ENCODE measurements at regions not wholly inside any gene's neighbourhood (a gene's known extent, or its start where the extent isn't known, plus 50 kb on each side); places are given as distances from the start of the nearest gene placed in this dataset.
"Not testable (repeated sequence)": the region's sequence is repeated elsewhere in the genome, so short reads cannot be mapped to it uniquely, and the experiment has no call there.

DNA sequence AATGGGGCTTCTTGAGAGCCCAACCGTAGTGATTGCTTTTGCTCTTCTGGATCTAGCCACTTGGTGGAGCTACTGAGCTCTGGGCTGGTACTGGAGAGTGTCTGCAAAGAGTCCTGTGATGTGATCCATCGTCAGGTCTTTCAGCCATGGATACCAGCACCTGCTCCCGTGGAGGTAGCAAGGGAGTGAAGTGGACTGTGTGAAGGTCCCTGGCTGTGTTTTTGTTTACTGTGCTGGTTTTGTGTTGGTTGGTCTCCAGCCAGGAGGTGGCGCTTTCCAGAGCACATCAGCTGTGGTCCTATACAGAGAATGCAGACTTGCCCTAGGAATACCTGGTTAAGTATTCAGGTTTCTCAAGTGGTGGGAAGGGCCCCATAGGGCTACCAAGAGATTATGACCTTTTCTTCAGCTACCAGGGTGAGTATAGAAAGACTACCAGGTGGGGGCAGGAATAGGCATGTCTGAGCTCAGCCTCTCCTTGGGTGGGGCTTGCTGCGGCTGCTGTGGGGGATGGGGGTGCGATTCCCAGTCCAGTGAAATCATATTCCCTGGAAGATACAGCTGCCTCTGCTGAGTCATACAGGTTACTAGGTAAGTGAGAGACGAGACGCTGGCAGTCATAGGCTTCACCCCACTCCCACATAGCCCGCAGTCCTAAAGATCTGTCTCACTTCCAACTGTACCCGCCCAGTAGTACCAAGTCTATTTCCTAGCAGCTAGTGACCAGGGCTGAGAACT, 733.7 kb downstream of the ZNF385D start:
- DNase-seq: no peak

GRCh38 chr3:21013566-21013965, 737.4 kb downstream of the ZNF385D start:
- no peak for DNase-seq

GRCh38 chr3:20999661-21000060, 751.3 kb downstream of the ZNF385D start:
- no peak for DNase-seq

GRCh38 chr3:20997183-20997582, 753.8 kb downstream of the ZNF385D start:
- no peak for DNase-seq

DNA sequence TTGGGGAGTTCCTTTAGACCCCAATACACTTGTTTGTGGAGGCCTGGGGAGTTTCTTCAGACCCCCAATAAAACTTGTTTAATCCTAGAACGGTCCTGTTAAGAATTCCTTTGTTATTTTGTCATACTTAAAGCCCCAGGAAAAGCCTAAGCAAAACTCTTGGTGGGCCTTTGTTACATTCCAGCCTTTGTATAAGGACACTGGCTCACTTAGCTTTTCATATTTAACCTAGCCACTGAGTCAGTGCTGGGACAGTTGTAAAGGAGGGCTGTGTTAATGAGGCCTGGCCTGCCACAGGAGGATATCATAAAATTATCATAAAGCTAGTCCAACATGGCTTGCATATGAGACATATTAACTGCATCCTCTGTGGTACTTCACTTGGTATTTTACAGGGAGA, 760.1 kb downstream of the ZNF385D start:
- no peak for DNase-seq

DNA sequence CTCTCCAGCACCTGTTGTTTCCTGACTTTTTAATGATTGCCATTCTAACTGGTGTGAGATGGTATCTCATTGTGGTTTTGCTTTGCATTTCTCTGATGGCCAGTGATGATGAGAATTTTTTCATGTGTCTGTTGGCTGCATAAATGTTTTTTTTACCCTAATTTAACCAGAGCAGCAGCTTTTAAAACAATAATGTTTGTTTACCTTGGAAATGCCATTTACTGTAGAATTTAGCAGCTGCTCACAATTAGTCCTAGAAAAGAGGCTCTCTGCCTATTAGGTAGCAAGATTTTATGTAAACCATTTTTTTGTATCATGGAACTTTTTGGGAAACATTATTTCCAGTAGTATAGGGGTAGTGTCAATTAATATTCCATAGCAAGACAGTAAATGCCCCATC, 761.4 kb downstream of the ZNF385D start:
- DNase-seq: not testable (repeated sequence)

DNA sequence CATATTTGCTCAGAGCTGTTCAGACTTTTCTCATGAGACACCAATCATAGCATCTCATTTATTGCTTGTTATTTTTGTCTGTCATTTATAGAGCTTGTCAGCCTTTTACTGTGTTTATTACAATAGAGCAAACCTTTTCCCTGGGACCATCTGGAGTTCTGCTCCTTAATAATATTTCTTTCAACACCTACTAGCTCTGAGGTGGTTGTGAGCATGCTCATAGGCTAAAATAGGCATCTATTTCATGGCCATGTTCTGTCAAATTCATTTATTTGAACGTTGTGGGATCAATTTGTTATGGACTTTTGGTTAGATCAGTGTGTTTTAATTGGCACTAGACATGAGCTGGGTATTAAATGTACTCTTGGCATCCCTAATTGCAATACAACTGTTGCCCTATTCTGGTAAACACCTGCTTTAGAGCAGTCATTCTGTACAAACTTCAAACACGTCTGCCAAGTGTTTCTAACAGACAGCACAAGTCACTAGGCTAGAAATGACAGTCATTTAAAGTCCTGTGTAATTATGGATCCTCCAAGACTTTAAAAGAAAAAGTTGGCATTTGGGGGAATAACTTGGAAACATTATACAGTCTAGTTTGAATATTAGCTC, 766.3 kb downstream of the ZNF385D start:
- no peak for DNase-seq

DNA sequence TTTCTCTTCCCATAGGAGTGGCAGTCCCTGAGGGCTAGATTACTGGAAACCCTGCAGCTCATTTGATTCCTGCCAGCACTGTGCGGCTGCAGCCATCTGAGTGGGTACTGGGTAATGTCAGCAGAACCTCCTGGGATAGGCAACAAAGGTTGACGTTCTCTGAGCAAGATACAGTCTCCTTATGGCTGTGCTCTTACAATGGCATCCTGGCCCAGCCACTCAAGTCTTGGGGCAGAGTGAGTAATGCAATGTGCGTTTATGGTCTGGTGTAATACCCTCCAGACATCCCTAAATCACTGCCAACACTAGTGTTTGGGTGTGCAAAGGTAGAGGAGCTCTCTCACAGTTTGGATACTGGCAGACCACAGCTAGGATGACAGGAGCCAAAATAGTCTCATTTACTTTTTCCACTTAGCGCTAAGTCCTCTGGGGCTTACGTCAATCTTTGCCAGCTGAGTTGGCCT, 775.8 kb downstream of the ZNF385D start:
- no peak for DNase-seq

- no peak for DNase-seq
Measured at GRCh38 chr3:20974396-20974795, 776.6 kb downstream of the ZNF385D start.

DNA sequence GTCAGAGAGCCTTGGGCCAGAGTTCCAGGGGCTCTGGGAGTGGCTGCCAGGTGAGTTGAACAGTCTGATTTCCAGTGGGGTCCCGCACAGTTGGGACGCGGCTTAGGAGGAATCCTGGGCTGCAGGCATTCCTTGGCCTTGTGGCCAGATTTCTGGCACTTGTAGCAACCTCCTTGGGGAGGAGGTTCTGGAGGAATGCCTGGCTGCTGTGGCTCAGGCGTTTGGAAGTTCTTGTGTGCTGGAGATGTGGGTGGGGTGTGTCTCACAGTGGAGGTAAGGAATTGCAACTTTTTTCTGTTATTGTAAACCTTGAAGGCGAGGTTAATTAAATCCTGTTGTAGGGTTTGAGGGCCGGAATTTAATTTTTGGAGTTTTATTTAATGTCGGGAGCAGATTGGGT, 780.2 kb downstream of the ZNF385D start:
- not testable (repeated sequence) for DNase-seq

DNA sequence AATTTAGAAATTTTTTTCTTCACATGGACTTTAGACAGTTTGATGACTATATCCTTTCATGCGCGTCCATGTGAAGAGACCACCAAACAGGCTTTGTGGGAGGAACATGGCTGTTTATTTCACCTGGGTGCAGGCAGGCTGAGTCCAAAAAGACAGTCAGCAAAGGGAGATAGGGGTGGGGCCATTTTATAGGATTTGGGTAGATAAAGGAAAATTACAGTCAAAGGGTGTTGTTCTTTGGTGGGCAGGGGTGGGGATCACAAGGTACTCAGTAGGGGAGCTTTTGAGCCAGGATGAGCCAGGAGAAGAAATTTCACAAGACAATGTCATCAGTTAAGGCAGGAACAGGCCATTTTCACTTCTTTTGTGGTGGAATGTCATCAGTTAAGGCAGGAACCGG, 781.5 kb upstream of the SGO1 start:
- DNase-seq: not testable (repeated sequence)

- no peak for DNase-seq
Measured at GRCh38 chr3:20958161-20958560, 772.2 kb upstream of the SGO1 start.

- DNase-seq: no peak
Measured at GRCh38 chr3:20945892-20946291, 759.9 kb upstream of the SGO1 start.

DNA sequence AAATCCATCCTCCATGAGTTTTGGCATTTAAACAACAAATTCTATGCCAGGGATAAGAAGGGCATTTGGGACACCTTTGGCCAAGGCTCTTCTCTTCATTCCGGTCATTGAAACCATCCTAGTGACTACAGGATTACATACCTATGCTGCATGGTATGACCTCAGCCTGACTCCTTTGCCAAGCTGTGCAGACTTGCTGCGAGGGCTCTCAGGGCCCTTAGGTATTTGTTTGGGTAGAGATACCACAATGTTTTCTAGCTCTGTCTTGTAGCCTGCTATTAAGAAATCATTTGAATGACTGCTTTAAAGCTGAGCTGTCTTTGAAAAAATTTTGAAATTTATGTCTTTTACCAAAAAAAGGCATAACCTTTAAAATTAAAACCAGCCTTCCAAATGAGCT, 749.8 kb upstream of the SGO1 start:
- no peak for DNase-seq

- DNase-seq: no peak
Measured at GRCh38 chr3:20931834-20932233, 745.8 kb upstream of the SGO1 start.

GRCh38 chr3:20930034-20930433, 744.0 kb upstream of the SGO1 start:
- no peak for DNase-seq

DNA sequence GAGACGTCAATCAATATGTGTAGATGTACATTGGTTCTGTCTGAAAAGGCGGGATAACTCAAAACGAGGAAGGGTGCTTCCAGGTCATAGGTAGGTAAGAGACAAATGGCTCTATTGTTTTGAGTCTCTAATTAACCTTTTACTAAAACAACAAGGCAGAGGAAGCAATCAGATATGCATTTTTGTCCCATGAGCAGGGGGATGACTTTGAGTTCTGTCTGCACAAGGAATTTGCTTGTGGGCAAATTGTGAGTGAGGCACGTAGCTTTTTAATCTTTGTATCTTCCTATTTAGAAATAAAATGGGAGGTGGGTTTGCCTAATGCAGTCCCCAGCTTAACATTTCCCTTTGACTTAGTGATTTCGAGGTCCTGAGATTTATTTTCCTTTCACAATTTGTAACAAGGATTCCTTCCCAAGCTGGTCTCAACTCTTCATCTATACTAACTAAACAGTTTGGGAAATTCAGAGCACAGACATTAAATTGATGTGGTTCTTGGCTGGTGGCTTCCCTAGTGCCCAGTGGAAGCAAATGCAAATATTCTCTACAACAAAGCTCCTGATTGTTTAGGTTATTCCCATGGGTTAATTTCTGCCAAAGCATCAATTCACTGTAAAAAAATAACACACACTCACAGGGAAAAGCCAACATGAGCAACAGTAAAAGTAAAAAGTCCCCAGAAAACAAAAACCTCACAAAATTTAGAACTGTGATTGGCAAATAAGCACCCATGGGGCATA, 738.8 kb upstream of the SGO1 start:
- no peak for DNase-seq

GRCh38 chr3:20921112-20921511, 735.1 kb upstream of the SGO1 start:
- not testable (repeated sequence) for DNase-seq

DNA sequence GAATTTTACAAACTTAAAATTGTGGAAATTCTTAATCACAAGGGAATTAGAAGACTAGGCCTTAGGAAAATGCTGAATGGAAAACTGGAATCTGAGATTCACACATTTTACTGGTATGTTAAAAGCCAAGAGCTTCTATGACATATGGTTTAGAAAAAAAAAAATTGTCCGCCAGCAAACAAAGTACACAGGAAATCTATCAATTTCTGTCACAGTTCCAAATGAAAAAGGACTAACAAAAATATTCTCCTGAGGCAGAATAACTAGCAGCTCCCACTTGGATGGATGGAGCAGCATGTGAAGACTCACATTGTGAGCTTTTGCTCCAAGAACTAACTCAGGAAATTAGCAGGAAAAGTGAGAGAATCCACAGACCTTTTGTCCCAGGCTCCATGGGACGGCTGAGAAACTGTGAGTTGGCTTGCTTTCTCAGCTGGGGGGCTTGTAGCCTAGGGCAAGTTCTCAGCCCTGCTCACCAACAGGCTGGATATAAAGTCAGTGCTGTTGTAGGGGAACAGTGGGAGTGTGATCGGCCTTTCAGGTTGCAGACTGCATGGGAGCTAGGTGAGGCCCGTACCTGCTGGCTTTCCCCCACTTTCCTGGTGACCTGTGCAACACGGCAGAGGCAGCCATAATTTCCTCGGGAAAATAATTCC, 731.1 kb upstream of the SGO1 start:
- no peak for DNase-seq

GRCh38 chr3:20914310-20914709, 728.3 kb upstream of the SGO1 start:
- DNase-seq: no peak

DNA sequence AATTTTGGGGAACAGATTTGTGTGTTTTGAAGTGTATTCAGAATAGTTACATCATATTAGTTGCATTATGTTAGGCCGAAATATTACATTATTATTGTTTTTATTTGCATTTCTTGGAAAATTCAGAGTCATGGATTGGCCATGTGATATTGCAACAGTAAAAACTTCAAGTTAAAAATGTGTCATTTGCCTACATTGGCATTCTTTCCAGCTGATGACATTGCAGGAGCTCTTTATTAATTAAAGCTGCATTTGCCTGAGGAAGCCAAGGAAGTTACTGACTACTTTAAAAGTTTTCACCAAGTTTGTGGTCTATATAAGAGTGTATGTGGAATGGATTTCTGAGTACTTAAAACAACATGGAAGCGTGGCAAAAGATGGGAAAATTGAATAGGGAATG, 726.4 kb upstream of the SGO1 start:
- DNase-seq: no peak

DNA sequence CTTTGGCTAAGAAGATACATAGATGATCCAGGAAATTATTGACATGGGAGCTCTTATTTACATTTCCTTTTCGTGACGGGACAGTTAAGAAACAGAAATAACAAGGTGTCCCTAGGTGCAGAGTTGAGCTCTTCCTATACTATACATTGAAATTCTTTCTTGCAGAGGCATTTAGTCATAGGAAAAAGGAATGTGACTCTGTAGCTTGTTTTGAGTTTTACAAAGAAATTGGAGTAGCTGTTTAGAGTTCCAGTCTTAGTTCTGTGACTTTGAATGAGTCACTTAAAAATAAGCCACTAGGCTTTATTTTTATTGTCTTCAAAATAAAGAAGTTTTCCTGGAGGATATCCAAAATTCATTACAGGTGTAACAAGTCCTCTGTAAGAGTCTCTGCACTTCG, 723.5 kb upstream of the SGO1 start:
- DNase-seq: no peak

DNA sequence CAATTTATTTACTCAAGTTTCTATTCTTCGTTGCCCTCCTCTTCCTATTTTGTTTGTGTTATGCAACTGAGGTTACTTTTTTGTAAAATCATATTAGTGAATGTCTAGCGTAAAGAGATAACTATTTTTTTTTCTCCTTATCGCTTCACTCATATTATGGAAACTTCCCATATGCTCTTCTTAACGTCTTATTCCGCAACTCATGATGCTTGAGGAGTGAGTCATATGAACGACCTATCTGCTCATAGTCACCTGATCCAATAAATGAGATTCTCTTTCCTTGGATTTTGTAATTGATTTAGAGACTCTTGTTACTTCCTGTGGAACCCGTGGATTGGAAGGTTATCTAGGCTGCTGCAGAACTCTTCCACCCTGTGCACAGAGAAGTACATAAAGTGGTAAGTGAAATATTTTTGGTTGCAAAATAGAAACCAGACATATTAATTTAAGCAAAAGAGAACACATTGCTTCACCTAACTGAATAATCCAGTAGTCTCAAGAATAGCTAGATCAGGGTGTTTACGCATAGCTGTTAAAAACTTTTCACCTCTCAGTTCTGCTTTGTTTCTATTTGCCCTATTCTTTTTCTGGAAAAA, 719.3 kb upstream of the SGO1 start:
- no peak for DNase-seq
